ENCODE measurements at regions not wholly inside any gene's neighbourhood (a gene's known extent, or its start where the extent isn't known, plus 50 kb on each side); places are given as distances from the start of the nearest gene placed in this dataset.

- no peak overlapping the region for H3K27ac ChIP-seq
- no peaks in the 10 kb centered on the region for H3K36me3 ChIP-seq
- no peaks in the 10 kb centered on the region for H3K9me3 ChIP-seq
- intact Hi-C loops (cut with DNase I; ENCODE audit: low total_unique reads), result no loop called here
- H3K27me3 ChIP-seq, result no peaks in the 10 kb centered on the region
- no peak for TF ChIP-seq CTCF (IDR thresholded peaks at IDR 0.05)
- H3K4me1 ChIP-seq, result no peaks in the 10 kb centered on the region
- no peak overlapping the region for H3K4me3 ChIP-seq
- DNase-seq, result no peak
Observed at GRCh38 chr12:45598336-45598735, 131.2 kb upstream of the ARID2 start.

- no peak overlapping the region for H3K27ac ChIP-seq
- H3K27me3 ChIP-seq, result no peaks in the 10 kb centered on the region
- TF ChIP-seq CTCF (IDR thresholded peaks at IDR 0.05), result no peak
- intact Hi-C loops (cut with DNase I; ENCODE audit: low total_unique reads), result no loop called here
- DNase-seq, result no peak
- no peaks in the 10 kb centered on the region for H3K4me1 ChIP-seq
- H3K4me3 ChIP-seq, result no peak overlapping the region
- no peaks in the 10 kb centered on the region for H3K36me3 ChIP-seq
- no peaks in the 10 kb centered on the region for H3K9me3 ChIP-seq
Observed at GRCh38 chr12:45598761-45599160, 130.7 kb upstream of the ARID2 start.

GRCh38 chr12:45599196-45599595 is 130.3 kb upstream of the ARID2 start:
- DNase-seq, result no peak
- no peak overlapping the region for H3K27ac ChIP-seq
- H3K9me3 ChIP-seq, result no peaks in the 10 kb centered on the region
- H3K4me3 ChIP-seq, result no peak overlapping the region
- no peaks in the 10 kb centered on the region for H3K27me3 ChIP-seq
- H3K36me3 ChIP-seq, result no peaks in the 10 kb centered on the region
- no peaks in the 10 kb centered on the region for H3K4me1 ChIP-seq
- intact Hi-C loops (cut with DNase I; ENCODE audit: low total_unique reads), result no loop called here
- TF ChIP-seq CTCF (IDR thresholded peaks at IDR 0.05), result no peak

- Histone ChIP-seq H3K27me3 (no peaks in the 10 kb centered on the region), H3K4me1 (no peaks in the 10 kb centered on the region), H3K9me3 (peaks cover 0 to 12% (median 3%) of the 10 kb centered on the region in 3 donors), H3K27ac (no peak overlapping the region), H3K36me3 (no peaks in the 10 kb centered on the region), H3K4me3 (no peak overlapping the region)
- TF ChIP-seq CTCF (IDR thresholded peaks at IDR 0.05), result no peak
- DNase-seq, result no peak
- intact Hi-C loops (cut with DNase I; ENCODE audit: low total_unique reads), result no loop called here
Observed at GRCh38 chr12:45601390-45601789, 128.1 kb upstream of the ARID2 start.

GRCh38 chr12:45601888-45602287 is 127.6 kb upstream of the ARID2 start:
- no peaks in the 10 kb centered on the region for H3K27me3 ChIP-seq
- no peak overlapping the region for H3K4me3 ChIP-seq
- intact Hi-C loops (cut with DNase I; ENCODE audit: low total_unique reads), result no loop called here
- no peak for DNase-seq
- no peak overlapping the region for H3K27ac ChIP-seq
- TF ChIP-seq CTCF (IDR thresholded peaks at IDR 0.05), result no peak
- H3K9me3 ChIP-seq, result peaks cover 0 to 12% (median 3%) of the 10 kb centered on the region in 3 donors
- no peaks in the 10 kb centered on the region for H3K36me3 ChIP-seq
- no peaks in the 10 kb centered on the region for H3K4me1 ChIP-seq

- intact Hi-C loops (cut with DNase I; ENCODE audit: low total_unique reads), result no loop called here
- no peak for TF ChIP-seq CTCF (IDR thresholded peaks at IDR 0.05)
- no peak overlapping the region for H3K4me3 ChIP-seq
- H3K36me3 ChIP-seq, result no peaks in the 10 kb centered on the region
- H3K27ac ChIP-seq, result no peak overlapping the region
- peaks cover 0 to 2% (median 0%) of the 10 kb centered on the region in 4 donors for H3K4me1 ChIP-seq
- no peak for DNase-seq
- peaks cover 0 to 12% (median 3%) of the 10 kb centered on the region in 3 donors for H3K9me3 ChIP-seq
- no peaks in the 10 kb centered on the region for H3K27me3 ChIP-seq
Observed at GRCh38 chr12:45605624-45606023, 123.9 kb upstream of the ARID2 start.

Data from tibial artery (tissue), 4 donors.